ENCODE measurements at regions not wholly inside any gene's neighbourhood (a gene's known extent, or its start where the extent isn't known, plus 50 kb on each side); places are given as distances from the start of the nearest gene placed in this dataset.
"Not testable (repeated sequence)": the region's sequence is repeated elsewhere in the genome, so short reads cannot be mapped to it uniquely, and the experiment has no call there.

- no peak for DNase-seq
These were observed 436.2 kb downstream of the PCDH10 start for GRCh38 chr4:133585323-133585722.

DNA sequence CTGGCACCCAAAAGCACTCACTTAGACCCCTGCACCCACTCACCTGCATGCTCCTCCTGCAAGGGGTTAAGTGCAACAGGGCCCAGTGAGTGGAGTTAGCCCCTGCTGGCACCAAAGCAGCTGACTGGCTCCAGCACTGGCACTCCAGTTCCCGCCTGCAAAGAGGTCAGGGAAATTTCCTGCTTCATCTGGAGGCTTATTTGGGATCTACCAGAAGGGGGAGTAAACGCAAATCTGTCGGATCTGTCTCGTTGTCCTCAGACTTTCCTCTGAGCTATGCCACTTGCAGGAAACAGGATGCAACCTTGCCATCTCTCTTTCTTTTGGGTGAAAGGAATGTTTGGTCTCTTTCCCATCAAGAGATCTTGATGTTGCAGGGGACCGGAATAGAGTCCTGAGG lies 435.6 kb downstream of the PCDH10 start:
- no peak for DNase-seq

DNA sequence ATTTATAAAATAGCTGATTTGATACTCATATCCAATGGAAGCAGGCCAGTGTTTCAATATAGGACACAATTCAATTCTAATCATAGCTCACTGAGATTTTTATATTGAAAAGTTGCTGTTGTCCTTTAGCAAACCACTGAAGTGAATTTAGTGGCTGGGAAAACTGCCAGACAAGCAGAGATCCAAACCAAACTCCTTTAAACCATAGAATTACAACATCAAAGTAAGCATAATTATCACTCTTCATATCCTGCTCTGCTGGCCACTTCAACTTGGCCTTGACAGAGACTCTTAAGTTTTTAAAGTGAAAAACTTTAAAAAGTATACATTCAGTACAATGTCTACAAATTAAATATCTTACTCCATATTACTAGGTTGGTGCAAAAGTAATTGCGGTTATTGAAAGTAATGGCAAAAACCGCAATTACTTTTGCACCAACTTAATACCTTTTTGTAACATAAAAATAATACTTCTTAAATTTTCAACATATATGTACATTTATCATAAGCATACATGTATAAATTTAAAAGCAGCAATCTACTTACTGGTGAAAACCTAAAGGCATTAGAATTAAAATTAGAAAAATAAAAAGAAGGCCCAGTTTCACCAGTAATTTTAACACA lies 433.0 kb downstream of the PCDH10 start:
- no peak for DNase-seq

GRCh38 chr4:133574248-133574647 lies 425.2 kb downstream of the PCDH10 start:
- DNase-seq = no peak

- peak; percentile 46 for DNase-seq
These were observed 416.3 kb downstream of the PCDH10 start for GRCh38 chr4:133565379-133565778.

DNA sequence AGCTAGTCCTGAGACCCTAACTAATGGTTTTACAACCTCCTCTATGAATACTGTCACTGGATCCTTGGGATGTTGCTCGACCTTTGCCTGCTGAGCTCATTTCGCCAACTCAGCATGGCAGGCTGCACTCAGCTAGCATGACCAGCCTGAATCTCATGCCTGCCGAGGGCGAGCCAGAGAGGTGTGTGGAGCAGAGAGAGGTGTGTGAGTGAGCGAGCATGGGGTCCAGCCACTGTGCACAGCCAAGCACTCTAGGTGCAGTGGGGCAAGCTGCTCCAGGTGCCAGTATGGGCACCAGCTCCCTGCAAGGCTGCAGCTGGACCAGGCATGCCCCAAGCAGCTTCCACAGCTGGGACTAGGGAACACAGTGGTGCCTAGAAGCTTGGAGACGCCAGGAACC lies 410.9 kb downstream of the PCDH10 start:
- no peak for DNase-seq

DNA sequence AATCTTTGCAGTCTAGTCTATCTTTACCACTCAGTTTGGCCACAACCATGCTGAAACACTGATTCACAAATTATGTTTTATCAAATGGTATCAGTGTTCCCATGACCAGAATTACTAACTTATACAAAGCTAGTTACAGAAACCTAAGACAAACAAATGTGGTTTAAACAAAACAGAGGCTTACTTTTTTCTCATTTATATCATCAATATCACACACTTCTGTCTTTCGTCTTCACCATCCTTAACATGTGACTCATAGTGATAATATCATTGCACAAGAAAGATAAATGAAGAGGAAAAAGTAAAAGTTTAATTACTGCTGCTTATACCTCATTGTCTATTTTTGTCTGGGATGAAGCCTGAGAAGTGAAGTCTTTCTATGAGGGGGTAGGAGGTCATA lies 406.6 kb downstream of the PCDH10 start:
- DNase-seq = no peak

- DNase-seq = no peak
These were observed 401.3 kb downstream of the PCDH10 start for GRCh38 chr4:133550436-133550835.

DNA sequence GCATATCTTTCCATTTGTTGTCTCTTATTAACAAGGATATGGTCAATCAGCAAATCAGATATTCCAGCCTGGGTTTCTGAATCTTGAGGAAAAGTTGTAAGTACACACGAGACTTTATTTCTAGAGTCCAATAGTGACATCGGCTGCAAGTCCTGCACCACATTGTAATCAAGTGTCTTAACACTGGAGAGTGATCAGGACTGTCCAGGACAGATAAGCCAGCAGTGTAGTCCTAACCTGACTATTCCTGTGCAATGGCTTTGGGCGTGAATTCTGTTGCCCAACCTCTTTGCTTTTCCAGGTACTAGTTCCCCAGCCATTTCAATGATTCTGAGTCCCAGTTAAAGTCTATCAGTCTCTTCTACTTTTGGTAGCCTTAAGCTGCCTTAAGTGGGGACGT lies 395.0 kb downstream of the PCDH10 start:
- DNase-seq = no peak

GRCh38 chr4:133537780-133538281 lies 388.7 kb downstream of the PCDH10 start:
- DNase-seq = no peak

DNA sequence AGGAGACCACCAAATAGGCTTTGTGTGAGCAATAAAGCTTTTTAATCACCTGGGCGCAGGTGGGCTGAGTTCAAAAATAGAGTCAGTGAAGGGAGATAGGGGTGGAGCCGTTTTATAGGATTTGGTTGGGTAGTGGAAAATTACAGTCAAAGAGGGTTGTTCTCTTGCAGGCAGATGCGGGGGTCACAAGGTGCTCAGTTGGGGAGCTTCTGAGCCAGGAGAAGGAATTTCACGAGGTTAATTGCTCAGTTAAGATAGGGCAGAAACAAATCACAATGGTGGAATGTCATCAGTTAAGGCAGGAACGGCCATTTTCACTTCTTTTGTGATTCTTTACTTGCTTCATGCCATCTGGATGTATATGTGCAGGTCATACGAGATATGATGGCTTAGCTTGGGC lies 385.1 kb downstream of the PCDH10 start:
- not testable (repeated sequence) for DNase-seq

DNA sequence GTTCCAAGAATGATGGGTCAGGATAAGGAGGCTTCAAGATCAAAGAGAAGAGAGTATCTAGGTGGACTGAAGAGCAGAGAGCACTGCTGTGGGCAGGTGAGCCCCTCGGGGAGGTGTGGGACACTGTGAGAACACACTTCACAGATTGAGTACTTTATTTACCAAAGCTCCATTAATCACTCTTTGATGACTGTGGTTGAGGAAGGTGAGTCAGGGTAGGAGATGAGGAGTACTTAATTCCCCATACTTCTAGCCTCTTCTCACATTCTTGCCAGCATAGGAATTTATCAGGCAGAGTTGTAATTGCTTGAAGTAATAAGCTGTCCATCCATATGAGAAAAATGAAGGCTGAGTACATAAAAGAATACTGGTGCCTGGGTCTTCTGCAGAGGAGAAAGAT lies 375.3 kb downstream of the PCDH10 start:
- DNase-seq = no peak

- no peak for DNase-seq
These were observed 364.8 kb downstream of the PCDH10 start for GRCh38 chr4:133513901-133514300.

GRCh38 chr4:133498149-133498548 lies 349.1 kb downstream of the PCDH10 start:
- no peak for DNase-seq

GRCh38 chr4:133493776-133494175 lies 344.7 kb downstream of the PCDH10 start:
- no peak for DNase-seq

- no peak for DNase-seq
These were observed 344.1 kb downstream of the PCDH10 start for GRCh38 chr4:133493241-133493640.

DNA sequence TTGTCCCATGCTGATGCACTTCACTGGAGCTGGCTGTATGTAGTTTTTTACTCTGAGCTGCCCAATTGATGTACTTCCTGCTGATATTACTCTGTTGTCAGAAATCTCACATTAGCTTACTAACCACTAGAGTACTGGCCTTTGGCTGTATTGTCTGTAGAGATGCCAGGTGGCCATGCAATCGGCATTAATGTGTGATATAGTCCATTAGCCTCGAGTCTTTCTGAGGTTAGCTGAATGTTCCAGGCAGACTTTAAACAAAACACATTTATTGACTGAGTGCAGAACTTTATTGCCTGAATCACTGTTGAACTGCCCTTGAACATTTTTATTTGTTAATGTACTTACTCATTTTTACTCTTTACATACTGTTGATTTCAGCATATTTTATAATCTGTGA lies 335.2 kb downstream of the PCDH10 start:
- DNase-seq = no peak

- peak; percentile 1 for DNase-seq
These were observed 334.6 kb downstream of the PCDH10 start for GRCh38 chr4:133483600-133484246.

GRCh38 chr4:133476063-133476462 lies 327.0 kb downstream of the PCDH10 start:
- no peak for DNase-seq

DNA sequence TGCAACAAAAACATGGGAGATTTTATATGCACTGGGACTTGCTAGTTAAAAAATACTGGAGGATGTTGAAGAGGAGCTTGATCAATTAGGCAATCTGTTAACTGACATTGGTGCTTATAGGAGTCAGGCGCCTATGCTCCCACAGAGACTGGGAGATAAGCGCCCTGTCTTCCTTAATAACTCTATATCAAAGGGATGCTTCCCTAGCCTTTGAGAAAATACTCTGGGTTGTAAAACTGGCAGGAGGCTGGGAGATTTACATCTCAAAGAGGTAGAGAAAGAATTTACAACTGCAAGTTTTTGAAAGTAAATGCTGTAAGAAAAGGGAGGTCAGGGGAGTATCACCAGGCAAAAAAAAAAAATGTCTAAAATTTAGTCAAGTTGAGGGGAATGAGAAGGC lies 325.4 kb downstream of the PCDH10 start:
- DNase-seq = no peak

DNA sequence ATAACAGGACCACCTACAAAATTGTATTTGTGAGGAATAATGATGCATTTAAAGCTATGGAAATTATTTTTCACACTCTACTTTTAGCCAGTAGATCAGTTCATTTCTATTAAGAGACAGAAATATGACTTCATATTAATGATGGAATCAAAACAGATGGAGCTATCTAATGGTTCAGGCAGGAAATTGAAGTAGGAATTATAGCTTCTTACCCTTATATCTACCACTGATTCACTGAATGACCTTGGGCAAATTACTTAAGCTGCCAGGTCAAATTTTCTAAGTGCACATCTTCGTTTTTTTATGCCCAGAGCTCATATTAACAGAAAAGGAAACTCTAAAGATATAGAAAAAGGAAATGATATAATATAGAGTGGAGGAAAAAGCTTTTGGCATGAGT lies 323.1 kb downstream of the PCDH10 start:
- DNase-seq = no peak

- DNase-seq = no peak
These were observed 318.3 kb downstream of the PCDH10 start for GRCh38 chr4:133467290-133467947.

GRCh38 chr4:133465022-133465421 lies 315.9 kb downstream of the PCDH10 start:
- no peak for DNase-seq

- no peak for DNase-seq
These were observed 315.2 kb downstream of the PCDH10 start for GRCh38 chr4:133464311-133464710.
